Mesothelial cell of epicardium (in vitro differentiated cells): ENCODE measurements at regions not wholly inside any gene's neighbourhood (a gene's known extent, or its start where the extent isn't known, plus 50 kb on each side); places are given as distances from the start of the nearest gene placed in this dataset.

Experiments used
- DNase-seq, 2 experiments: peaks; one replicate each; pipeline ENCODE4 v3.0.0; 2021; ENCODE audit warnings: low spot score in 2 of 2; ENCODE audit not compliant: unreplicated experiment in 2 of 2
- H3K27ac Mint-ChIP-seq: 2 replicates; pipeline ENCODE4 v1.8.0; 2021; ENCODE audit warnings: mixed read lengths
- H3K27me3 Mint-ChIP-seq: 2 replicates; pipeline ENCODE4 v1.8.0; 2021; ENCODE audit warnings: low read depth, mixed read lengths
- H3K36me3 Mint-ChIP-seq: 2 replicates; pipeline ENCODE4 v1.8.0; 2021; ENCODE audit warnings: mixed read lengths
- H3K4me1 Mint-ChIP-seq: 2 replicates; pipeline ENCODE4 v1.8.0; 2021; ENCODE audit warnings: mixed read lengths
- H3K4me3 Mint-ChIP-seq: 2 replicates; pipeline ENCODE4 v1.8.0; 2021; ENCODE audit warnings: mild to moderate bottlenecking, moderate library complexity, mixed read lengths
- H3K9me3 Mint-ChIP-seq: 2 replicates; pipeline ENCODE4 v1.8.0; 2021; ENCODE audit warnings: mixed read lengths
- CTCF ChIP-seq: fragments of 200-600 bp; sonication (generic); IDR thresholded peaks from one replicate; pipeline ENCODE4 v1.5.0; 2021; ENCODE audit warnings: antibody characterized with exemption; ENCODE audit not compliant: unreplicated experiment

GRCh38 chr2:133666621-133667020 is 98.4 kb upstream of the NCKAP5 start:
- DNase-seq: no peak
- peaks cover 37% of the 10 kb centered on the region for H3K9me3 Mint-ChIP-seq
- peaks cover under 1% of the 10 kb centered on the region for H3K27me3 Mint-ChIP-seq
- TF ChIP-seq CTCF: no peak
- H3K4me3 Mint-ChIP-seq: no peak overlapping the region
- H3K27ac Mint-ChIP-seq: no peak overlapping the region
- H3K36me3 Mint-ChIP-seq: peaks cover 2% of the 10 kb centered on the region
- H3K4me1 Mint-ChIP-seq: no peaks in the 10 kb centered on the region

GRCh38 chr2:133667085-133667484 is 98.8 kb upstream of the NCKAP5 start:
- DNase-seq: no peak
- H3K27me3 Mint-ChIP-seq: no peaks in the 10 kb centered on the region
- TF ChIP-seq CTCF: no peak
- peaks cover 37% of the 10 kb centered on the region for H3K9me3 Mint-ChIP-seq
- H3K4me1 Mint-ChIP-seq: no peaks in the 10 kb centered on the region
- no peak overlapping the region for H3K27ac Mint-ChIP-seq
- H3K4me3 Mint-ChIP-seq: no peak overlapping the region
- H3K36me3 Mint-ChIP-seq: peaks cover 2% of the 10 kb centered on the region

GRCh38 chr2:133667968-133668367 is 99.7 kb upstream of the NCKAP5 start:
- Mint-ChIP-seq H3K9me3 (peaks cover 37% of the 10 kb centered on the region), H3K27ac (no peak overlapping the region), H3K4me3 (no peak overlapping the region), H3K36me3 (peaks cover 2% of the 10 kb centered on the region), H3K27me3 (no peaks in the 10 kb centered on the region), H3K4me1 (no peaks in the 10 kb centered on the region)
- no peak for DNase-seq
- no peak for TF ChIP-seq CTCF

- Mint-ChIP-seq H3K27me3 (no peaks in the 10 kb centered on the region), H3K4me3 (no peak overlapping the region), H3K9me3 (peaks cover 37% of the 10 kb centered on the region), H3K4me1 (peaks cover 5% of the 10 kb centered on the region), H3K27ac (no peak overlapping the region), H3K36me3 (peaks cover 2% of the 10 kb centered on the region)
- DNase-seq: no peak
- TF ChIP-seq CTCF: no peak
These were observed 100.3 kb upstream of the NCKAP5 start for GRCh38 chr2:133668547-133668946.

GRCh38 chr2:133673305-133673905 is 105.1 kb upstream of the NCKAP5 start:
- peaks cover 35% of the 10 kb centered on the region for H3K4me1 Mint-ChIP-seq
- DNase-seq: no peak
- TF ChIP-seq CTCF: no peak
- H3K27ac Mint-ChIP-seq: peak overlapping the region; percentile 88
- H3K36me3 Mint-ChIP-seq: peaks cover 2% of the 10 kb centered on the region
- H3K27me3 Mint-ChIP-seq: no peaks in the 10 kb centered on the region
- H3K4me3 Mint-ChIP-seq: no peak overlapping the region
- H3K9me3 Mint-ChIP-seq: peaks cover 17% of the 10 kb centered on the region

GRCh38 chr2:133674066-133674432 is 105.8 kb upstream of the NCKAP5 start:
- Mint-ChIP-seq H3K4me1 (peaks cover 35% of the 10 kb centered on the region), H3K4me3 (peak overlapping the region; percentile 57), H3K36me3 (no peaks in the 10 kb centered on the region), H3K27ac (peak overlapping the region; percentile 88), H3K9me3 (peaks cover 11% of the 10 kb centered on the region), H3K27me3 (no peaks in the 10 kb centered on the region)
- no peak for TF ChIP-seq CTCF
- DNase-seq: no peak
